MM.1S (cell line): ENCODE measurements at regions not wholly inside any gene's neighbourhood (a gene's known extent, or its start where the extent isn't known, plus 50 kb on each side); places are given as distances from the start of the nearest gene placed in this dataset.

Experiments used
- CTCF ChIP-seq: fragments of 300-600 bp; sonication (generic); IDR thresholded peaks from 2 replicates; pipeline ENCODE4 v1.5.1; 2016; ENCODE audit warnings: antibody characterized with exemption, low read length, mixed read lengths
- EZH2 ChIP-seq: fragments of 300-600 bp; sonication (generic); optimal IDR thresholded peaks from 2 replicates; pipeline ENCODE3; 2017; ENCODE audit warnings: low read depth, mild to moderate bottlenecking, antibody characterized with exemption, low read length, mixed read lengths
- EZH2phosphoT487 ChIP-seq: fragments of 300-600 bp; sonication (generic); IDR thresholded peaks from 2 replicates; pipeline ENCODE4 v1.6.1; 2018; ENCODE audit warnings: antibody characterized with exemption, low read length

- TF ChIP-seq CTCF (no peak), EZH2phosphoT487 (no peak), EZH2 (no peak)
Observed at GRCh38 chr11:131206671-131207070, 163.7 kb upstream of the NTM start.
